ENCODE measurements at regions not wholly inside any gene's neighbourhood (a gene's known extent, or its start where the extent isn't known, plus 50 kb on each side); places are given as distances from the start of the nearest gene placed in this dataset.
"Not testable (repeated sequence)": the region's sequence is repeated elsewhere in the genome, so short reads cannot be mapped to it uniquely, and the experiment has no call there.

GRCh38 chr16:75811020-75811634, 84.8 kb upstream of the CPHXL start:
- Histone ChIP-seq H3K9me3 (no peaks in the 10 kb centered on the region), H3K27ac (no peak overlapping the region), H3K4me1 (no peaks in the 10 kb centered on the region), H3K36me3 (no peaks in the 10 kb centered on the region), H3K4me3 (no peak overlapping the region), H3K27me3 (no peaks in the 10 kb centered on the region)
- TF ChIP-seq CTCF (IDR thresholded peaks at IDR 0.05) = no peak
- no peak for TF ChIP-seq POLR2A (IDR thresholded peaks at IDR 0.05)
- no peak for TF ChIP-seq POLR2AphosphoS5 (IDR thresholded peaks at IDR 0.05; ENCODE audit: insufficient read depth in 1 of 2, low read depth in 1 of 2)
- intact Hi-C loops (cut with DNase I) = no loop called here
- no peak for DNase-seq (ENCODE audit: extremely low spot score in 2 of 2)

- intact Hi-C loops (cut with DNase I) = no loop called here
- Histone ChIP-seq H3K36me3 (no peaks in the 10 kb centered on the region), H3K27ac (no peak overlapping the region), H3K4me1 (no peaks in the 10 kb centered on the region), H3K4me3 (no peak overlapping the region), H3K9me3 (no peaks in the 10 kb centered on the region), H3K27me3 (no peaks in the 10 kb centered on the region)
- no peak for DNase-seq (ENCODE audit: extremely low spot score in 2 of 2)
- TF ChIP-seq POLR2A (IDR thresholded peaks at IDR 0.05) = no peak
- no peak for TF ChIP-seq CTCF (IDR thresholded peaks at IDR 0.05)
- no peak for TF ChIP-seq POLR2AphosphoS5 (IDR thresholded peaks at IDR 0.05; ENCODE audit: insufficient read depth in 1 of 2, low read depth in 1 of 2)
Measured at GRCh38 chr16:75818491-75818890, 92.2 kb upstream of the CPHXL start.

- DNase-seq (ENCODE audit: extremely low spot score in 2 of 2) = no peak
- no peaks in the 10 kb centered on the region for H3K4me1 ChIP-seq
- intact Hi-C loops (cut with DNase I) = no loop called here
- no peaks in the 10 kb centered on the region for H3K9me3 ChIP-seq
- no peak overlapping the region for H3K4me3 ChIP-seq
- H3K36me3 ChIP-seq = no peaks in the 10 kb centered on the region
- H3K27me3 ChIP-seq = no peaks in the 10 kb centered on the region
- TF ChIP-seq CTCF (IDR thresholded peaks at IDR 0.05) (no peak), POLR2AphosphoS5 (IDR thresholded peaks at IDR 0.05; ENCODE audit: insufficient read depth in 1 of 2, low read depth in 1 of 2) (no peak), POLR2A (IDR thresholded peaks at IDR 0.05) (no peak)
- no peak overlapping the region for H3K27ac ChIP-seq
Measured at GRCh38 chr16:75820672-75821071, 94.4 kb upstream of the CPHXL start.

- Histone ChIP-seq H3K27me3 (no peaks in the 10 kb centered on the region), H3K4me1 (no peaks in the 10 kb centered on the region), H3K4me3 (no peak overlapping the region), H3K36me3 (no peaks in the 10 kb centered on the region), H3K27ac (no peak overlapping the region), H3K9me3 (no peaks in the 10 kb centered on the region)
- no peak for DNase-seq (ENCODE audit: extremely low spot score in 2 of 2)
- intact Hi-C loops (cut with DNase I) = no loop called here
- no peak for TF ChIP-seq POLR2A (IDR thresholded peaks at IDR 0.05)
- TF ChIP-seq CTCF (IDR thresholded peaks at IDR 0.05) = no peak
- no peak for TF ChIP-seq POLR2AphosphoS5 (IDR thresholded peaks at IDR 0.05; ENCODE audit: insufficient read depth in 1 of 2, low read depth in 1 of 2)
Measured at GRCh38 chr16:75821117-75821516, 94.8 kb upstream of the CPHXL start.

- H3K4me1 ChIP-seq; H3K36me3 ChIP-seq; H3K9me3 ChIP-seq; DNase-seq (ENCODE audit: extremely low spot score in 2 of 2); H3K27me3 ChIP-seq; H3K4me3 ChIP-seq; intact Hi-C loops (cut with DNase I); H3K27ac ChIP-seq: not testable (repeated sequence)
Measured at GRCh38 chr16:75825750-75826149, 99.5 kb upstream of the CPHXL start.

- H3K27me3 ChIP-seq; intact Hi-C loops (cut with DNase I); H3K4me3 ChIP-seq; H3K4me1 ChIP-seq; H3K9me3 ChIP-seq; H3K27ac ChIP-seq; DNase-seq (ENCODE audit: extremely low spot score in 2 of 2); H3K36me3 ChIP-seq: not testable (repeated sequence)
Measured at GRCh38 chr16:75827372-75828038, 101.2 kb upstream of the CPHXL start.

- H3K4me1 ChIP-seq; H3K4me3 ChIP-seq; H3K27me3 ChIP-seq; intact Hi-C loops (cut with DNase I); DNase-seq (ENCODE audit: extremely low spot score in 2 of 2); H3K36me3 ChIP-seq; H3K27ac ChIP-seq; H3K9me3 ChIP-seq: not testable (repeated sequence)
Measured at GRCh38 chr16:75833385-75833784, 107.1 kb upstream of the CPHXL start.
